AG09319 (cell line): ENCODE measurements at regions not wholly inside any gene's neighbourhood (a gene's known extent, or its start where the extent isn't known, plus 50 kb on each side); places are given as distances from the start of the nearest gene placed in this dataset.

Experiments used
- DNase-seq: peaks from one replicate; pipeline ENCODE4 v3.0.0-alpha.2; 2010; ENCODE audit warnings: low read depth; ENCODE audit errors: extremely low read depth
- CTCF ChIP-seq: IDR thresholded peaks from 2 replicates; pipeline ENCODE4 v1.5.1; 2011; ENCODE audit warnings: low read depth, mild to moderate bottlenecking, inconsistent platforms, low read length, moderate library complexity

GRCh38 chr9:38181232-38181631 is 112.2 kb upstream of the SHB start:
- DNase-seq = no peak
- TF ChIP-seq CTCF = no peak

GRCh38 chr9:38180656-38181055 is 111.6 kb upstream of the SHB start:
- TF ChIP-seq CTCF = no peak
- no peak for DNase-seq

GRCh38 chr9:38179965-38180364 is 110.9 kb upstream of the SHB start:
- TF ChIP-seq CTCF = no peak
- no peak for DNase-seq

DNA sequence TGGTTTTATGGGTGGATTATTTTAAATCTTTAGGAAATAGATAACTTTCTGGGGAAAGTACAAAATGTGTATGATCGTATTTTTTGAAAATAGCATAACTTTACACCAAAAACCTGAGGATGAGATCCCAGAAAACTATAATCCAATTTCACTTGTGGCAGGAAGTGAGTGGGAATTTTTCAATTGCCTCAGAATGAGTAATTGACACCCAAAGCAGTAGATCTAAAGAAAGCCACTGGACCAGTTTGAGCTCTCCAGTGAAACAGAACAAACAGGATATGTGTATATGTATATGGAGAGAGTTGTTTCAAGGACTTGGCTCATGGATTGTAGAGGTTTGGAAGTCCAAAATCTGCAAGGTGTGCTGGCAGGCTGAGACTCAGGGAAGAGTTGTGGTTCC is 109.2 kb upstream of the SHB start:
- no peak for TF ChIP-seq CTCF
- no peak for DNase-seq

DNA sequence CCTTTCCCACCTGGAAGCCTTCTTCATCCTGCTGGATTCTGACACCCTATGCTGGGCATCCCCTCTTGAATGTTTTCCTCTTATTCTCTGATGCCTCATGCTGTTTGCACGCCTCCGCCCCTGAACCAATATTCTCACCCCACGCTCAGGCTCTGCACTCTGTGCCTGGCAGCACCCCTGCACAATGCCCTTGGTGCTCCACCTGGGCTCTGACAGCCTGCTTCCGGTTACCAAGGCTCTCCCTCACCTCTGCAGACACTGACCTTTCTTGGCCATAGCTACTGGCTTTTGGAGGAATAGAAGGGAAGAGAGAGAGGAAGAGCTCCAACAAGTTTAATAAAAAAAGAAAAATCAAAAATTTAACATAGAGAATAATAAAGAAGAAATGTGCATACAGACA is 108.7 kb upstream of the SHB start:
- TF ChIP-seq CTCF = no peak
- DNase-seq = no peak

DNA sequence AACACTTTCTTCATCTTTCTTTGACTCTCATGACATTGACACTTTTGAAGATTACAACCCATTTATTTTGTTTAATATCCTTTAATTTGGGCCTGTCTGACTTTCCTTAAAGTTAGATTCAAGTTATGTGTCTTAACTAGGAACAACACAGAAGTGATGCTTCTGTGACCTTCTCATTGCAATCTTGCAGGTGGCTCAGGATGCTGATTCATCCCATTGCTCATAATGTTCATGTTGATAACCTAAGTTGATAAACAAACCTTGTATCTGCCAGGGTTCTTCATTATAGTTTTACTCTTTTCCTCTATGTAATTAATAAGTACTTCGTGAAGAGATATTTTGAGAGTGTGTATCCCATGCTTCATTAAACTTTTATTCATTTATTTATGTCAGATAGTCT is 107.2 kb upstream of the SHB start:
- no peak for TF ChIP-seq CTCF
- DNase-seq = no peak

DNA sequence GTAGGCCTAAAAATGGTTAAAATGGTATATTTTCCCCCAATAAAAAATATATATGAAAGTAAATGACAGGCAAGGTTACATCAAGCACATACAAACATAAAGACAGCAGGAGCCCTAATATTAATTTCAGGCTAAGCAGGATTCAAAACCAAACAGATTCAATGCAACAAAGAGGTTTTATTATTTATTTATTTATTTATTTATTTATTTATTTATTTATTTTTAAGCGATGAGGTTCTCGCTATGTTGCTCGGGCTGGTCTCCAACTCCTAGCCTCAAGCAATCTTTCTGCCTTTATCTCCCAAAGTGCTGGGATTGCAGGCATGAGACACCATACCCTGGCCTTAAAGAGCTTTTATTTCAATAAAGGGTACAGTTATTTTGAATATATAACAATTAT is 106.4 kb upstream of the SHB start:
- no peak for TF ChIP-seq CTCF
- DNase-seq = no peak
